OCI-LY3 (cell line): ENCODE measurements at regions not wholly inside any gene's neighbourhood (a gene's known extent, or its start where the extent isn't known, plus 50 kb on each side); places are given as distances from the start of the nearest gene placed in this dataset.

Experiments used
- H2AFZ ChIP-seq: fragments of 200-600, 300-600 bp; shearing (Covaris generic); 2 replicates; pipeline ENCODE4 v1.6.0; 2014; ENCODE audit warnings: antibody characterized with exemption, low read depth, low read length
- H3K27ac ChIP-seq: fragments of 200-600, 300-600 bp; sonication (generic); 2 replicates; pipeline ENCODE4 v1.5.1; 2014; ENCODE audit warnings: mild to moderate bottlenecking, low read length, moderate library complexity, mixed read lengths
- H3K27me3 ChIP-seq: fragments of 200-600, 300-600 bp; sonication (generic); 2 replicates; pipeline ENCODE4 v1.6.1; 2014; ENCODE audit warnings: low read depth, low read length, mixed read lengths
- H3K36me3 ChIP-seq: fragments of 200-600, 300-600 bp; sonication (generic); replicated peaks from 2 replicates; pipeline ENCODE3; 2014; ENCODE audit warnings: low read depth, low read length, mixed read lengths
- H3K4me1 ChIP-seq: fragments of 300-600, 200-600 bp; sonication (generic); 2 replicates; pipeline ENCODE4 v1.6.1; 2014; ENCODE audit warnings: low read length, mixed read lengths
- H3K4me2 ChIP-seq: fragments of 200-600, 300-600 bp; sonication (generic); 2 replicates; pipeline ENCODE4 v1.6.1; 2014; ENCODE audit warnings: low read length, mixed read lengths
- H3K4me3 ChIP-seq: fragments of 300-600, 200-600 bp; sonication (generic); 2 replicates; pipeline ENCODE4 v1.5.1; 2014; ENCODE audit warnings: antibody characterized with exemption, mild to moderate bottlenecking, low read length, moderate library complexity
- H3K79me2 ChIP-seq: fragments of 300-600, 200-600 bp; shearing (Covaris generic); 2 replicates; pipeline ENCODE4 v1.6.1; 2014; ENCODE audit warnings: mild to moderate bottlenecking, low read length, mixed read lengths
- H3K9ac ChIP-seq: fragments of 300-600, 200-600 bp; shearing (Covaris generic); 2 replicates; pipeline ENCODE4 v1.6.0; 2014; ENCODE audit warnings: mild to moderate bottlenecking, low read length, moderate library complexity
- H3K9me3 ChIP-seq: fragments of 200-600, 300-600 bp; shearing (Covaris generic); 2 replicates; pipeline ENCODE4 v1.6.1; 2014; ENCODE audit warnings: low read length, mixed read lengths; ENCODE audit not compliant: insufficient read depth
- H4K20me1 ChIP-seq: fragments of 200-600, 300-600 bp; sonication (generic); 2 replicates; pipeline ENCODE4 v1.6.1; 2016; ENCODE audit warnings: low read length, mixed read lengths; ENCODE audit not compliant: insufficient read depth
- CTCF ChIP-seq: fragments of 200-600, 300-600 bp; sonication (generic); IDR thresholded peaks from 2 replicates; pipeline ENCODE4 v1.5.1; 2014; ENCODE audit warnings: antibody characterized with exemption, low read length, low read depth
- EZH2phosphoT487 ChIP-seq: fragments of 200-600 bp; shearing (Covaris generic); IDR thresholded peaks from 2 replicates; pipeline ENCODE4 v1.6.1; 2018; ENCODE audit warnings: antibody characterized with exemption, mixed run types, low read depth

GRCh38 chr2:121087117-121087516, 197.9 kb downstream of the TFCP2L1 start:
- no peaks in the 10 kb centered on the region for H3K79me2 ChIP-seq

GRCh38 chr2:121088251-121089165, 196.5 kb downstream of the TFCP2L1 start:
- H2AFZ ChIP-seq = no peak overlapping the region
- no peaks in the 10 kb centered on the region for H3K36me3 ChIP-seq
- no peaks in the 10 kb centered on the region for H4K20me1 ChIP-seq
- H3K27ac ChIP-seq = no peak overlapping the region
- no peak overlapping the region for H3K4me2 ChIP-seq
- no peaks in the 10 kb centered on the region for H3K79me2 ChIP-seq
- no peak for TF ChIP-seq EZH2phosphoT487
- no peak for TF ChIP-seq CTCF
- no peaks in the 10 kb centered on the region for H3K27me3 ChIP-seq
- peaks cover 11% of the 10 kb centered on the region for H3K4me1 ChIP-seq
- H3K4me3 ChIP-seq = no peak overlapping the region
- no peak overlapping the region for H3K9ac ChIP-seq
- no peaks in the 10 kb centered on the region for H3K9me3 ChIP-seq

More at GRCh38 chr2:121087117-121087516, 197.9 kb downstream of the TFCP2L1 start:
- H3K4me1 ChIP-seq = peaks cover 11% of the 10 kb centered on the region
- no peaks in the 10 kb centered on the region for H3K9me3 ChIP-seq
- H3K4me2 ChIP-seq = no peak overlapping the region
- no peaks in the 10 kb centered on the region for H3K27me3 ChIP-seq
- no peak overlapping the region for H3K4me3 ChIP-seq
- H3K9ac ChIP-seq = no peak overlapping the region
- TF ChIP-seq EZH2phosphoT487 (no peak), CTCF (no peak)
- no peak overlapping the region for H2AFZ ChIP-seq
- no peaks in the 10 kb centered on the region for H3K36me3 ChIP-seq
- no peaks in the 10 kb centered on the region for H4K20me1 ChIP-seq
- H3K27ac ChIP-seq = no peak overlapping the region

- Histone ChIP-seq H3K36me3 (no peaks in the 10 kb centered on the region), H3K9me3 (no peaks in the 10 kb centered on the region), H3K27me3 (no peaks in the 10 kb centered on the region), H4K20me1 (no peaks in the 10 kb centered on the region), H3K4me2 (no peak overlapping the region), H3K79me2 (no peaks in the 10 kb centered on the region), H3K4me1 (peaks cover 11% of the 10 kb centered on the region), H3K27ac (no peak overlapping the region), H2AFZ (no peak overlapping the region), H3K4me3 (no peak overlapping the region), H3K9ac (no peak overlapping the region)
- TF ChIP-seq EZH2phosphoT487 = no peak
- TF ChIP-seq CTCF = no peak
Observed at GRCh38 chr2:121089166-121089510, 195.9 kb downstream of the TFCP2L1 start.

GRCh38 chr2:121090088-121090715, 194.8 kb downstream of the TFCP2L1 start:
- H3K27me3 ChIP-seq = no peaks in the 10 kb centered on the region
- no peak overlapping the region for H3K4me2 ChIP-seq
- no peak overlapping the region for H3K4me3 ChIP-seq
- no peak overlapping the region for H2AFZ ChIP-seq
- no peak for TF ChIP-seq CTCF
- no peak for TF ChIP-seq EZH2phosphoT487
- no peaks in the 10 kb centered on the region for H4K20me1 ChIP-seq
- H3K9ac ChIP-seq = no peak overlapping the region
- no peaks in the 10 kb centered on the region for H3K9me3 ChIP-seq
- no peaks in the 10 kb centered on the region for H3K36me3 ChIP-seq
- H3K4me1 ChIP-seq = peaks cover 11% of the 10 kb centered on the region
- H3K27ac ChIP-seq = no peak overlapping the region
- H3K79me2 ChIP-seq = no peaks in the 10 kb centered on the region
